A673 (cell line): ENCODE measurements at regions not wholly inside any gene's neighbourhood (a gene's known extent, or its start where the extent isn't known, plus 50 kb on each side); places are given as distances from the start of the nearest gene placed in this dataset.

ENCODE experiments used
- BruUV-seq: library from RNA; stranded (reverse); fragments of 400-500 nt; replicated peaks from 2 replicates; lab custom pipeline; 2021; lab: Mats Ljungman, UMichigan
- CTCF ChIA-PET: fragments of 300-600 bp; sonication (Branson Sonifier 250); formaldehyde crosslinking; loops from one replicate; lab custom pipeline; 2022; ENCODE audit warnings: antibody characterized with exemption; lab: Charles Lee
- POLR2A ChIA-PET: fragments of 300-600 bp; sonication (Branson Sonifier 250); formaldehyde crosslinking; loops from one replicate; lab custom pipeline; 2022; ENCODE audit warnings: antibody characterized with exemption; ENCODE audit not compliant: low non-redundant PET; lab: Charles Lee
- DNase-seq: peaks from one replicate; pipeline ENCODE4 v3.0.0-alpha.2; 2015; ENCODE audit warnings: low spot score
- H3K27ac ChIP-seq: fragments of 200-600 bp; sonication (generic); 2 replicates; pipeline ENCODE4 v1.5.1; 2016; ENCODE audit warnings: mixed run types, low read depth, mild to moderate bottlenecking, mixed read lengths, antibody characterized with exemption, low read length; ENCODE audit not compliant: poor library complexity, severe bottlenecking
- H3K27me3 ChIP-seq: fragments of 200-600 bp; sonication (generic); replicated peaks from 2 replicates; pipeline ENCODE4 v1.6.1; 2017; ENCODE audit warnings: mixed run types, low read depth, mild to moderate bottlenecking, mixed read lengths, antibody characterized with exemption, low read length; ENCODE audit not compliant: insufficient read depth, poor library complexity
- H3K36me3 ChIP-seq: fragments of 200-600 bp; sonication (generic); 2 replicates; pipeline ENCODE4 v1.6.1; 2016; ENCODE audit warnings: mixed run types, mild to moderate bottlenecking, mixed read lengths, antibody characterized with exemption, low read length; ENCODE audit not compliant: insufficient read depth, poor library complexity, severe bottlenecking
- H3K4me1 ChIP-seq: fragments of 200-600 bp; sonication (generic); 2 replicates; pipeline ENCODE4 v1.6.1; 2017; ENCODE audit warnings: mixed run types, mild to moderate bottlenecking, mixed read lengths, antibody characterized with exemption, low read length; ENCODE audit not compliant: insufficient read depth, poor library complexity, severe bottlenecking
- H3K4me3 ChIP-seq: fragments of 200-600 bp; sonication (generic); 2 replicates; pipeline ENCODE4 v1.5.1; 2016; ENCODE audit warnings: low read depth, mixed run types, mild to moderate bottlenecking, mixed read lengths, low read length; ENCODE audit not compliant: poor library complexity, severe bottlenecking
- H3K9me3 ChIP-seq: fragments of 200-600 bp; sonication (generic); 2 replicates; pipeline ENCODE4 v1.6.1; 2016; ENCODE audit warnings: mixed run types, low read depth, mild to moderate bottlenecking, mixed read lengths, antibody characterized with exemption, low read length; ENCODE audit not compliant: poor library complexity, severe bottlenecking
- CTCF ChIP-seq: fragments of 300-800, 200-600 bp; sonication (generic); conservative IDR thresholded peaks from 2 replicates; pipeline ENCODE4 v1.5.1; 2017; ENCODE audit warnings: low read depth, mild to moderate bottlenecking, antibody characterized with exemption, low read length, moderate library complexity, mixed read lengths
- EZH2 ChIP-seq: fragments of 200-600 bp; sonication (generic); IDR thresholded peaks from 2 replicates; pipeline ENCODE4 v1.6.1; 2017; ENCODE audit warnings: borderline replicate concordance, low read depth, mild to moderate bottlenecking, mixed read lengths, antibody characterized with exemption, low read length; ENCODE audit not compliant: poor library complexity, severe bottlenecking
- intact Hi-C: fragments of 100-400 bp; cut with micrococcal nuclease; formaldehyde crosslinking; loops from one replicate; pipeline ENCODE4 v1.10.0; 2022; ENCODE audit not compliant: unreplicated experiment

- intact Hi-C loops: no loop called here
- H3K36me3 ChIP-seq: no peaks in the 10 kb centered on the region
- no peaks in the 10 kb centered on the region for H3K27me3 ChIP-seq
- no peak overlapping the region for H3K4me3 ChIP-seq
- DNase-seq: no peak
- no peak for TF ChIP-seq EZH2
- TF ChIP-seq CTCF: no peak
- no peaks in the 10 kb centered on the region for H3K4me1 ChIP-seq
- ChIA-PET POLR2A (no interaction called here), CTCF (interaction anchor here (0.8 kb wide), 1 partner anchor 328 kb away, joined by 3 read pairs; the partner anchor contains the start of gene TMEM200A)
- no peaks in the 10 kb centered on the region for H3K9me3 ChIP-seq
- no TSS peak for BruUV-seq
- H3K27ac ChIP-seq: no peak overlapping the region
Measured at GRCh38 chr6:130693944-130694343, 133.3 kb upstream of the SMLR1 start.

GRCh38 chr6:130694606-130695005 lies 132.6 kb upstream of the SMLR1 start:
- no TSS peak for BruUV-seq
- TF ChIP-seq EZH2 (no peak), CTCF (no peak)
- ChIA-PET CTCF (interaction anchor here (0.8 kb wide), 1 partner anchor 329 kb away, joined by 3 read pairs; the partner anchor contains the start of gene TMEM200A), POLR2A (no interaction called here)
- Histone ChIP-seq H3K36me3 (no peaks in the 10 kb centered on the region), H3K27me3 (no peaks in the 10 kb centered on the region), H3K9me3 (no peaks in the 10 kb centered on the region), H3K4me1 (no peaks in the 10 kb centered on the region), H3K4me3 (no peak overlapping the region), H3K27ac (no peak overlapping the region)
- DNase-seq: peak; percentile 31
- intact Hi-C loops: no loop called here

GRCh38 chr6:130696806-130697205 lies 130.4 kb upstream of the SMLR1 start:
- TF ChIP-seq CTCF (no peak), EZH2 (no peak)
- H3K27ac ChIP-seq: no peak overlapping the region
- H3K9me3 ChIP-seq: no peaks in the 10 kb centered on the region
- intact Hi-C loops: no loop called here
- POLR2A ChIA-PET: no interaction called here
- no TSS peak for BruUV-seq
- no peaks in the 10 kb centered on the region for H3K27me3 ChIP-seq
- H3K4me1 ChIP-seq: no peaks in the 10 kb centered on the region
- CTCF ChIA-PET: interaction anchor here (0.6 kb wide), 1 partner anchor 331 kb away, joined by 8 read pairs; the partner anchor contains the start of gene TMEM200A
- DNase-seq: no peak
- H3K4me3 ChIP-seq: no peak overlapping the region
- no peaks in the 10 kb centered on the region for H3K36me3 ChIP-seq
